Endothelial cell of umbilical vein (primary cell): ENCODE measurements at regions not wholly inside any gene's neighbourhood (a gene's known extent, or its start where the extent isn't known, plus 50 kb on each side); places are given as distances from the start of the nearest gene placed in this dataset.

Experiments
- BruUV-seq: library from RNA; stranded (reverse); fragments of 400-500 nt; replicated peaks from 2 replicates; lab custom pipeline; 2021; lab: Mats Ljungman, UMichigan
- CTCF ChIA-PET: fragments of 300-600, 350-600 bp; sonication (Branson Sonifier 250); formaldehyde crosslinking; loops from one replicate; lab custom pipeline; 2021; ENCODE audit warnings: antibody characterized with exemption, inconsistent platforms; lab: Charles Lee
- POLR2A ChIA-PET: fragments of 300-600, 350-600 bp; sonication (Branson Sonifier 250); formaldehyde crosslinking; loops from one replicate; lab custom pipeline; 2021; ENCODE audit warnings: antibody characterized with exemption, inconsistent platforms; lab: Charles Lee
- DNase-seq: peaks from one replicate; pipeline ENCODE4 v3.0.0-alpha.2; 2011; ENCODE audit warnings: low read depth, low spot score
- FAIRE-seq: peaks from 2 replicates; lab custom pipeline; 2011; peaks lifted over from hg19 to GRCh38; lab: Jason Lieb, UNC
- H2AFZ ChIP-seq: 2 replicates; pipeline ENCODE4 v1.6.0; 2012; ENCODE audit warnings: low read depth, low read length, control low read depth, inconsistent platforms
- H3K27ac ChIP-seq: 2 replicates; pipeline ENCODE4 v1.5.1; 2011; ENCODE audit warnings: low read depth, mild to moderate bottlenecking, control low read depth, low read length, moderate library complexity; ENCODE audit not compliant: insufficient read depth
- H3K27me3 ChIP-seq, 2 experiments: 2 replicates each; pipeline versions ENCODE4 v1.6.0 to v1.6.1; 2011; ENCODE audit warnings: low read length in 2 of 2, mixed read lengths in 1 of 2; ENCODE audit not compliant: control insufficient read depth in 2 of 2, insufficient read depth in 2 of 2
- H3K36me3 ChIP-seq, 2 experiments: 2 replicates in 1 of 2; 3 replicates in 1 of 2; pipeline ENCODE4 v1.5.1; 2011; ENCODE audit warnings: low read length in 2 of 2, mild to moderate bottlenecking in 1 of 2, moderate library complexity in 1 of 2; ENCODE audit not compliant: control insufficient read depth in 2 of 2, insufficient read depth in 2 of 2; ENCODE audit errors: extremely low read depth in 1 of 2
- H3K4me1 ChIP-seq: 3 replicates; pipeline ENCODE4 v1.5.1; 2011; ENCODE audit warnings: mild to moderate bottlenecking, low read length; ENCODE audit not compliant: control insufficient read depth, insufficient read depth; ENCODE audit errors: extremely low read depth
- H3K4me2 ChIP-seq: 2 replicates; pipeline ENCODE4 v1.6.1; 2011; ENCODE audit warnings: low read length, control low read depth, mixed read lengths; ENCODE audit not compliant: insufficient read depth
- H3K4me3 ChIP-seq, 3 experiments: fragments of 200-600 bp in 1 of 3; sonication (generic), shearing (Covaris generic) in 1 of 3; replicated peaks in 1 of 3; 2 replicates each; pipeline ENCODE4 v1.5.1; 2011 to 2016; ENCODE audit warnings: control low read depth in 3 of 3, low read length in 3 of 3, mild to moderate bottlenecking in 2 of 3, inconsistent platforms in 1 of 3, low read depth in 1 of 3, moderate library complexity in 1 of 3; ENCODE audit not compliant: insufficient read depth in 1 of 3
- H3K79me2 ChIP-seq: 2 replicates; pipeline ENCODE4 v1.6.0; 2012; ENCODE audit warnings: low read length, inconsistent platforms; ENCODE audit not compliant: control insufficient read depth, insufficient read depth
- H3K9ac ChIP-seq: replicated peaks from 2 replicates; pipeline ENCODE3; 2011; ENCODE audit warnings: low read length, control low read depth; ENCODE audit not compliant: insufficient read depth; ENCODE audit errors: extremely low read depth
- H3K9me1 ChIP-seq: replicated peaks from 3 replicates; pipeline ENCODE4 v1.6.0; 2011; ENCODE audit warnings: mild to moderate bottlenecking, low read length; ENCODE audit not compliant: control insufficient read depth, insufficient read depth; ENCODE audit errors: extremely low read depth
- H3K9me3 ChIP-seq: replicated peaks from 2 replicates; pipeline ENCODE4 v1.5.1; 2012; ENCODE audit warnings: low read length, inconsistent platforms; ENCODE audit not compliant: control insufficient read depth, insufficient read depth
- H4K20me1 ChIP-seq: replicated peaks from 2 replicates; pipeline ENCODE3; 2011; ENCODE audit warnings: mild to moderate bottlenecking, low read length; ENCODE audit not compliant: control insufficient read depth, insufficient read depth; ENCODE audit errors: extremely low read depth
- EZH2 ChIP-seq: IDR thresholded peaks from 2 replicates; pipeline ENCODE4 v1.6.1; 2012; ENCODE audit warnings: borderline replicate concordance, low read depth, mild to moderate bottlenecking, moderate library complexity, low read length, inconsistent platforms; ENCODE audit not compliant: severe bottlenecking
- FOS ChIP-seq: IDR thresholded peaks from 2 replicates; pipeline ENCODE4 v1.6.1; 2011; ENCODE audit warnings: mild to moderate bottlenecking, low read length, moderate library complexity, borderline replicate concordance; ENCODE audit not compliant: insufficient read depth
- GATA2 ChIP-seq: IDR thresholded peaks from 2 replicates; pipeline ENCODE4 v1.7.0; 2011; ENCODE audit warnings: low read depth, mild to moderate bottlenecking, moderate library complexity, mixed read lengths, low read length; ENCODE audit not compliant: insufficient read length, insufficient read depth
- JUN ChIP-seq: IDR thresholded peaks from 2 replicates; pipeline ENCODE4 v1.6.1; 2011; ENCODE audit warnings: borderline replicate concordance, low read depth; ENCODE audit not compliant: insufficient read length, insufficient read depth
- MAX ChIP-seq: IDR thresholded peaks from 2 replicates; pipeline ENCODE4 v1.6.1; 2011; ENCODE audit not compliant: insufficient read depth, insufficient read length
- MYC ChIP-seq: IDR thresholded peaks from one replicate; pipeline ENCODE4 v1.6.1; 2011; ENCODE audit warnings: mild to moderate bottlenecking, low read depth, low read length
- POLR2A ChIP-seq: IDR thresholded peaks from 2 replicates; pipeline ENCODE4 v1.6.1; 2012; ENCODE audit warnings: low read depth, mild to moderate bottlenecking, control low read depth, low read length
- POLR2AphosphoS5 ChIP-seq: IDR thresholded peaks from 2 replicates; pipeline ENCODE4 v1.6.1; 2012; ENCODE audit warnings: low read depth, mild to moderate bottlenecking, control low read depth, low read length, moderate library complexity; ENCODE audit not compliant: insufficient read depth
- dilution Hi-C: fragments of 300-500 bp; cut with MboI; formaldehyde crosslinking; loops from one replicate; pipeline ENCODE4 v1.15.0; 2019; ENCODE audit warnings: low sequenced_read_pairs; ENCODE audit not compliant: extremely low pct_ligation_motif_present
- intact Hi-C: fragments of 100-400 bp; cut with micrococcal nuclease; formaldehyde crosslinking; loops from one replicate; pipeline ENCODE4 v1.10.0; 2022
- TF ChIP-seq, protein P1 (sequence below), 2 donors: IDR thresholded peaks; 1 replicate in 1 of 2; 2 replicates in 1 of 2; pipeline ENCODE4 v1.5.1; 2011; ENCODE audit warnings: low read length in 2 of 2, mild to moderate bottlenecking in 2 of 2, moderate library complexity in 2 of 2, control low read depth in 1 of 2, inconsistent platforms in 1 of 2, low read depth in 1 of 2; ENCODE audit not compliant: insufficient read depth in 1 of 2; ENCODE audit errors: extremely low read depth in 1 of 2

- no peaks in the 10 kb centered on the region for H3K4me1 ChIP-seq
- no peaks in the 10 kb centered on the region for H3K27me3 ChIP-seq
- H3K4me2 ChIP-seq: no peak overlapping the region
- H3K9me1 ChIP-seq: no peaks in the 10 kb centered on the region
- H3K36me3 ChIP-seq: no peaks in the 10 kb centered on the region
- DNase-seq (no peak), FAIRE-seq (no peak)
- intact Hi-C loops (no loop called here), dilution Hi-C loops (no loop called here)
- H3K79me2 ChIP-seq: no peaks in the 10 kb centered on the region
- H4K20me1 ChIP-seq: no peaks in the 10 kb centered on the region
- no TSS peak for BruUV-seq
- no peak for TF ChIP-seq MAX
- no peak for TF ChIP-seq POLR2AphosphoS5
- no peak for TF ChIP-seq EZH2
- no peak for TF ChIP-seq POLR2A
- no peak for TF ChIP-seq MYC
- TF ChIP-seq, protein P1, sequence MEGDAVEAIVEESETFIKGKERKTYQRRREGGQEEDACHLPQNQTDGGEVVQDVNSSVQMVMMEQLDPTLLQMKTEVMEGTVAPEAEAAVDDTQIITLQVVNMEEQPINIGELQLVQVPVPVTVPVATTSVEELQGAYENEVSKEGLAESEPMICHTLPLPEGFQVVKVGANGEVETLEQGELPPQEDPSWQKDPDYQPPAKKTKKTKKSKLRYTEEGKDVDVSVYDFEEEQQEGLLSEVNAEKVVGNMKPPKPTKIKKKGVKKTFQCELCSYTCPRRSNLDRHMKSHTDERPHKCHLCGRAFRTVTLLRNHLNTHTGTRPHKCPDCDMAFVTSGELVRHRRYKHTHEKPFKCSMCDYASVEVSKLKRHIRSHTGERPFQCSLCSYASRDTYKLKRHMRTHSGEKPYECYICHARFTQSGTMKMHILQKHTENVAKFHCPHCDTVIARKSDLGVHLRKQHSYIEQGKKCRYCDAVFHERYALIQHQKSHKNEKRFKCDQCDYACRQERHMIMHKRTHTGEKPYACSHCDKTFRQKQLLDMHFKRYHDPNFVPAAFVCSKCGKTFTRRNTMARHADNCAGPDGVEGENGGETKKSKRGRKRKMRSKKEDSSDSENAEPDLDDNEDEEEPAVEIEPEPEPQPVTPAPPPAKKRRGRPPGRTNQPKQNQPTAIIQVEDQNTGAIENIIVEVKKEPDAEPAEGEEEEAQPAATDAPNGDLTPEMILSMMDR (IDR thresholded peaks at IDR 0.05; ENCODE audit: extremely low read depth in 1 of 2, insufficient read depth in 1 of 2, low read depth in 1 of 2, low read length in 2 of 2): no peak
- TF ChIP-seq JUN: no peak
- no peak for TF ChIP-seq GATA2
- no peak for TF ChIP-seq FOS
- H2AFZ ChIP-seq: no peak overlapping the region
- ChIA-PET POLR2A (no interaction called here), CTCF (interaction anchor here (0.9 kb wide), 1 partner anchor 243 kb away, joined by 4 read pairs; no protein-coding TSS in a partner anchor)
- H3K27ac ChIP-seq: no peak overlapping the region
- H3K9me3 ChIP-seq: no peaks in the 10 kb centered on the region
- no peak overlapping the region for H3K9ac ChIP-seq
- no peak overlapping the region for H3K4me3 ChIP-seq
Measured at GRCh38 chr14:54085841-54086240, 129.2 kb upstream of the BMP4 start.
